H1 (cell line): ENCODE measurements at regions not wholly inside any gene's neighbourhood (a gene's known extent, or its start where the extent isn't known, plus 50 kb on each side); places are given as distances from the start of the nearest gene placed in this dataset.

Experiments used
- POLR2A ChIP-seq, 2 experiments: IDR thresholded peaks; 1 replicate in 1 of 2; 2 replicates in 1 of 2; pipeline ENCODE4 v1.6.1; 2011; ENCODE audit warnings: low read depth in 2 of 2, low read length in 2 of 2, mild to moderate bottlenecking in 2 of 2; ENCODE audit errors: control extremely low read depth in 1 of 2
- SIN3A ChIP-seq, 2 experiments: IDR thresholded peaks in 1 of 2; conservative IDR thresholded peaks in 1 of 2; 2 replicates each; pipeline ENCODE4 v1.6.1; 2011 to 2012; ENCODE audit warnings: low read length in 2 of 2, improper control_type of control experiment in 1 of 2, low read depth in 1 of 2, mild to moderate bottlenecking in 1 of 2
- TF ChIP-seq, protein P1 (sequence below), 3 experiments: IDR thresholded peaks; 1 replicate in 2 of 3; 2 replicates in 1 of 3; pipeline versions ENCODE4 v1.5.1 to v1.6.1; 2011; ENCODE audit warnings: low read length in 3 of 3, mild to moderate bottlenecking in 3 of 3, inconsistent platforms in 2 of 3, low read depth in 1 of 3, moderate library complexity in 1 of 3; ENCODE audit not compliant: insufficient read depth in 1 of 3; ENCODE audit errors: control extremely low read depth in 1 of 3

DNA sequence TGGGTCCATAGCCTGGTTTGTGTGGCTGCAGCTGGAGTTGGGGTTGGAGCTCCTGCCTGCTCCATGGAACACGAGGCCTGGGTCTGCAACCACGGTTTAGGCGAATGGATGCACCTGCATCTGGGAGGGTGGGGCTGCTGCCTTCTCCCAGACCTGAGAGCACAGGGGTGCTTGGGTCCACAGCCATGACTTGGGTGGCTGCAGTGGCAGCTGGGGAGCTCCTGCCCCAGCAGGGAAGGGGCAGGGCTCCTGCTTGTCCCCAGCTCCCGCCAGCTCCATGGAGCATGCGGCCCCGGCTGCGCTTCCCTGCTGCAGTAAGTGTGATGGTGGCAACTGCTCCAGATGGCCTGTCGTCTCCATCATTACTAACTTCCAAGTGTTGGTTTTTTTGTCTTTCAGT is 571.1 kb upstream of the LRRN3 start:
- no peak for TF ChIP-seq POLR2A (IDR thresholded peaks at IDR 0.05; ENCODE audit: control extremely low read depth in 1 of 2, low read depth in 2 of 2, low read length in 2 of 2)
- TF ChIP-seq, protein P1, sequence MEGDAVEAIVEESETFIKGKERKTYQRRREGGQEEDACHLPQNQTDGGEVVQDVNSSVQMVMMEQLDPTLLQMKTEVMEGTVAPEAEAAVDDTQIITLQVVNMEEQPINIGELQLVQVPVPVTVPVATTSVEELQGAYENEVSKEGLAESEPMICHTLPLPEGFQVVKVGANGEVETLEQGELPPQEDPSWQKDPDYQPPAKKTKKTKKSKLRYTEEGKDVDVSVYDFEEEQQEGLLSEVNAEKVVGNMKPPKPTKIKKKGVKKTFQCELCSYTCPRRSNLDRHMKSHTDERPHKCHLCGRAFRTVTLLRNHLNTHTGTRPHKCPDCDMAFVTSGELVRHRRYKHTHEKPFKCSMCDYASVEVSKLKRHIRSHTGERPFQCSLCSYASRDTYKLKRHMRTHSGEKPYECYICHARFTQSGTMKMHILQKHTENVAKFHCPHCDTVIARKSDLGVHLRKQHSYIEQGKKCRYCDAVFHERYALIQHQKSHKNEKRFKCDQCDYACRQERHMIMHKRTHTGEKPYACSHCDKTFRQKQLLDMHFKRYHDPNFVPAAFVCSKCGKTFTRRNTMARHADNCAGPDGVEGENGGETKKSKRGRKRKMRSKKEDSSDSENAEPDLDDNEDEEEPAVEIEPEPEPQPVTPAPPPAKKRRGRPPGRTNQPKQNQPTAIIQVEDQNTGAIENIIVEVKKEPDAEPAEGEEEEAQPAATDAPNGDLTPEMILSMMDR (IDR thresholded peaks at IDR 0.05; ENCODE audit: control extremely low read depth in 1 of 3, insufficient read depth in 1 of 3, low read depth in 1 of 3, low read length in 3 of 3), result no peak
- no peak for TF ChIP-seq SIN3A (conservative IDR thresholded peaks at IDR 0.05 in 1 of 2, IDR thresholded peaks at IDR 0.05 in 1 of 2; ENCODE audit: low read depth in 1 of 2, low read length in 2 of 2)
